Osteocyte (in vitro differentiated cells): ENCODE measurements at regions not wholly inside any gene's neighbourhood (a gene's known extent, or its start where the extent isn't known, plus 50 kb on each side); places are given as distances from the start of the nearest gene placed in this dataset.

Experiments
- DNase-seq: peaks from one replicate; pipeline ENCODE4 v3.0.0; 2021; ENCODE audit warnings: mixed read lengths; ENCODE audit not compliant: unreplicated experiment; ENCODE audit errors: extremely low spot score
- H3K27ac Mint-ChIP-seq: one replicate; pipeline ENCODE4 v1.8.0; 2021; ENCODE audit warnings: mild to moderate bottlenecking, mixed read lengths; ENCODE audit not compliant: unreplicated experiment
- H3K27me3 Mint-ChIP-seq: one replicate; pipeline ENCODE4 v1.8.0; 2021; ENCODE audit warnings: mixed read lengths; ENCODE audit not compliant: unreplicated experiment
- H3K36me3 Mint-ChIP-seq: one replicate; pipeline ENCODE4 v1.8.0; 2021; ENCODE audit warnings: mixed read lengths; ENCODE audit not compliant: unreplicated experiment
- H3K4me1 Mint-ChIP-seq: one replicate; pipeline ENCODE4 v1.8.0; 2021; ENCODE audit warnings: mixed read lengths; ENCODE audit not compliant: unreplicated experiment
- H3K4me3 Mint-ChIP-seq: one replicate; pipeline ENCODE4 v1.8.0; 2021; ENCODE audit warnings: mild to moderate bottlenecking, moderate library complexity, mixed read lengths; ENCODE audit not compliant: unreplicated experiment
- H3K9me3 Mint-ChIP-seq: one replicate; pipeline ENCODE4 v1.8.0; 2021; ENCODE audit warnings: mixed read lengths; ENCODE audit not compliant: unreplicated experiment
- CTCF ChIP-seq: fragments of 200-600 bp; sonication (generic); IDR thresholded peaks from 2 replicates; pipeline ENCODE4 v1.5.0; 2021; ENCODE audit warnings: antibody characterized with exemption, mild to moderate bottlenecking, moderate library complexity

- no peak overlapping the region for H3K4me3 Mint-ChIP-seq
- H3K9me3 Mint-ChIP-seq, result no peaks in the 10 kb centered on the region
- no peak overlapping the region for H3K27ac Mint-ChIP-seq
- TF ChIP-seq CTCF, result no peak
- no peaks in the 10 kb centered on the region for H3K36me3 Mint-ChIP-seq
- peaks cover 5% of the 10 kb centered on the region for H3K4me1 Mint-ChIP-seq
- DNase-seq, result no peak
- peaks cover 14% of the 10 kb centered on the region for H3K27me3 Mint-ChIP-seq
Measured at GRCh38 chr20:24792641-24793495, 156.2 kb upstream of the CST7 start.

- Mint-ChIP-seq H3K9me3 (no peaks in the 10 kb centered on the region), H3K27me3 (peaks cover 14% of the 10 kb centered on the region), H3K36me3 (no peaks in the 10 kb centered on the region), H3K27ac (no peak overlapping the region), H3K4me1 (peaks cover 12% of the 10 kb centered on the region), H3K4me3 (no peak overlapping the region)
- DNase-seq, result no peak
- no peak for TF ChIP-seq CTCF
Measured at GRCh38 chr20:24795436-24795835, 153.6 kb upstream of the CST7 start.

GRCh38 chr20:24796236-24796635 is 152.8 kb upstream of the CST7 start:
- H3K4me1 Mint-ChIP-seq, result peaks cover 12% of the 10 kb centered on the region

GRCh38 chr20:24797113-24797512 is 152.0 kb upstream of the CST7 start:
- no peak overlapping the region for H3K27ac Mint-ChIP-seq
- no peak for TF ChIP-seq CTCF
- H3K27me3 Mint-ChIP-seq, result peaks cover 5% of the 10 kb centered on the region
- H3K36me3 Mint-ChIP-seq, result no peaks in the 10 kb centered on the region
- DNase-seq, result no peak
- no peak overlapping the region for H3K4me3 Mint-ChIP-seq
- H3K4me1 Mint-ChIP-seq, result peaks cover 12% of the 10 kb centered on the region
- no peaks in the 10 kb centered on the region for H3K9me3 Mint-ChIP-seq

More at GRCh38 chr20:24796236-24796635, 152.8 kb upstream of the CST7 start:
- TF ChIP-seq CTCF, result no peak
- H3K4me3 Mint-ChIP-seq, result no peak overlapping the region
- DNase-seq, result no peak
- H3K36me3 Mint-ChIP-seq, result no peaks in the 10 kb centered on the region
- no peak overlapping the region for H3K27ac Mint-ChIP-seq
- no peaks in the 10 kb centered on the region for H3K9me3 Mint-ChIP-seq
- H3K27me3 Mint-ChIP-seq, result peaks cover 9% of the 10 kb centered on the region

- no peak for DNase-seq
- H3K9me3 Mint-ChIP-seq, result no peaks in the 10 kb centered on the region
- no peaks in the 10 kb centered on the region for H3K36me3 Mint-ChIP-seq
- no peak overlapping the region for H3K4me3 Mint-ChIP-seq
- H3K27me3 Mint-ChIP-seq, result peaks cover 5% of the 10 kb centered on the region
- no peak for TF ChIP-seq CTCF
- no peak overlapping the region for H3K27ac Mint-ChIP-seq
- peaks cover 12% of the 10 kb centered on the region for H3K4me1 Mint-ChIP-seq
Measured at GRCh38 chr20:24797745-24798655, 151.1 kb upstream of the CST7 start.
